Muscle layer of colon (tissue), 2 donors: ENCODE measurements at regions not wholly inside any gene's neighbourhood (a gene's known extent, or its start where the extent isn't known, plus 50 kb on each side); places are given as distances from the start of the nearest gene placed in this dataset.
"Not testable (repeated sequence)": the region's sequence is repeated elsewhere in the genome, so short reads cannot be mapped to it uniquely, and the experiment has no call there.

Experiments
- H3K27ac ChIP-seq: one replicate; pipeline ENCODE4 v1.7.0; 2013; ENCODE audit warnings: low read depth, mild to moderate bottlenecking, low read length, moderate library complexity
- H3K27me3 ChIP-seq, 2 donors: one replicate each; pipeline ENCODE4 v1.7.0; 2013; ENCODE audit warnings: low read length in 2 of 2, mild to moderate bottlenecking in 2 of 2; ENCODE audit not compliant: insufficient read depth in 2 of 2, control insufficient read depth in 1 of 2
- H3K36me3 ChIP-seq: one replicate; pipeline ENCODE4 v1.7.0; 2013; ENCODE audit warnings: mild to moderate bottlenecking, low read length; ENCODE audit not compliant: insufficient read depth
- H3K4me1 ChIP-seq: one replicate; pipeline ENCODE4 v1.7.0; 2013; ENCODE audit warnings: mild to moderate bottlenecking, low read length; ENCODE audit not compliant: insufficient read depth
- H3K4me3 ChIP-seq, 2 donors: one replicate each; pipeline ENCODE4 v1.7.0; 2013; ENCODE audit warnings: low read length in 2 of 2, low read depth in 1 of 2, mild to moderate bottlenecking in 1 of 2, moderate library complexity in 1 of 2
- H3K9ac ChIP-seq: one replicate; pipeline ENCODE4 v1.7.0; 2013; ENCODE audit warnings: low read length
- H3K9me3 ChIP-seq: one replicate; pipeline ENCODE4 v1.7.0; 2013; ENCODE audit warnings: mild to moderate bottlenecking, low read length
- donor health status: abdominal sarcoma.
- donor health status: Adenocarcinoma of cecum.

DNA sequence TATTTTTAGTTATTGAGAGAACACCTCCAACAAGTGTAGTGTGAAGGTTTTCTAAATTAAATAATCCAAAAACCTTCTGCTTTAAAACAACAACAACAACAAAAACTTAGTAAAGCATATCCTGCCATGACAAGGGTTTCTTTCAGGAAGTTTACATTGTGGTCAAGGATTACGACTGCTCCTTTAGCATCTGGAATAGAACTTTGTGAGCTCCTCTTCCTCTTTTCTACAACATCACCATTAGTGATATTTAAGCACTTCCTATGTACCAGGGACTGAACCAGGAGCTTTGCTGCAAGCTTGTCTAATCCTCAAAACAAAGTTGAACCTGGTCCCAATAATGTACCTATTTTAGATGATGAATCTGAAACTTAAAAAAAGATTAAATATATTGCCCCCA, 315.4 kb upstream of the KITLG start:
- H3K27ac ChIP-seq: no peak overlapping the region
- no peak overlapping the region for H3K9ac ChIP-seq
- no peaks in the 10 kb centered on the region for H3K36me3 ChIP-seq
- H3K4me1 ChIP-seq: no peaks in the 10 kb centered on the region
- no peaks in the 10 kb centered on the region for H3K27me3 ChIP-seq
- H3K9me3 ChIP-seq: no peaks in the 10 kb centered on the region
- no peak overlapping the region for H3K4me3 ChIP-seq

DNA sequence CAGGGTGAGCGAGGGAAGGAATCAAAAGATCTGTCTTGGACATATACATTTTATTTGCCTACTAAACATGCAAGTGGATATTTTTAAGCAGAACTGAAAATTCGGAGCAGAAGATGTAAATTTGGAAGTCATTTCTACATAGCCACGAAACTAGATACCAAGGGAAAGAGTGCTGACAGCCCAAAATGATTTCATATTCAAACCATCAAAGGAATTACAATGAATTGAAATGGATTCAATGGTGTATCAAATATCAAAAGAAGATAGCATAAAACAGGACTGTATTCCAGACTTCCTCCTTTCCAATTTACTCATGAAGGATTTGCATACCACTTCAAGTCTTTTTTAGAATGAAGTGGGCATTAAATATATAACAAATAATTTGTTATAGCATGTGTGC, 313.5 kb upstream of the KITLG start:
- Histone ChIP-seq H3K36me3 (no peaks in the 10 kb centered on the region), H3K27ac (no peak overlapping the region), H3K4me1 (peaks cover 6% of the 10 kb centered on the region), H3K9me3 (no peaks in the 10 kb centered on the region), H3K4me3 (no peak overlapping the region), H3K9ac (no peak overlapping the region), H3K27me3 (no peaks in the 10 kb centered on the region)

DNA sequence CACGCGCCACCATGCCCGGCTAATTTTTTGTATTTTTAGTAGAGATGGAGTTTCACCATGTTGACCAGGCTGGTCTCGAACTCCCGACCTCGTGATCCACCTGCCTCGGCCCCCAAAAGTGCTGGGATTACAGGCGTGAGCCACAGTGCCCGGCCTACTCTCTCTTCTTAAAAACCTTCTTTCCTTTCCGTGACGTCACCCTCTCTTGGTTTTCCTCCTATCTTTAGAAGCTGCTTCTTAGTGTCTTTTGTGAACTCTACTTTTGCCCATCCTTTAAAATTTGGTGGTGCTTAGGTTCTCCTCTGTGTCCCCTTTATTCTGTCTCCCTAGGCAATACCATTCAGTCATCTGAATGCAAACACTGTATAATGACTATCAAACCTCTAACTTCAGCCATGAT, 311.2 kb upstream of the KITLG start:
- H3K27ac ChIP-seq, H3K4me3 ChIP-seq: not testable (repeated sequence)

DNA sequence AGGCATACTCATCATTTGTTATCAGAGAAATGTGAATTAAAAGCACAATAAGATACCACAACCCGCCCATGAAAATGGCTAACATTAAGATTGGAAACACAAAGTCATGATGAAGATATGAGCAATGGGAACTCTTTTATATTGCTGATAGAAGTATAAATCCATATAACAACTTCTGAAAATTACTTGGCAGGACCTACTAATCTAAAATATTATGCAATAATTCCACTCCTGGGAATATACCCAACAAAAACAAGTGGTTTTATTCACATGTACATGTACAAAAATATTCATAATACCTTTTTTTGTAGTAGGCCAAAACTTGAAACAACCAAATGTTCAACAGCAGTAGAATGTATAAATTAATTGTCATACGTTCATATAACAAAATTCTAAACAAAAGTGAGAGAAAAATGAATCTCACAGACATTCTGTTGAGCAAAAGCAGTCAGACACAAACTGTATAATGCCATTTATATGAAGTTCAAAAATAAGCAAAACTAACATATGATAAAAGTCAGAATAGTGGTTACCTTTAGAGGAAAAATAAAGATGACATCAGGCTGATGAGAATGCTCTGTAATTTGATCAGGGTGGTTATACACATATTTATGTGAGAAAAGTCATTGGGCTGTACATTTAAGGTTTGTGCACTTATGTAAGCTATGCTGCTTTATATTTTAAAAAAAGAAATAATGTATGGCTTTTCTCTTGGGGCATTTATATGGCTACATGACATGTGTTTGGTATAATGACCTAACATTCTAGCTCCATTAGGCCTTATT, 309.2 kb upstream of the KITLG start:
- Histone ChIP-seq H3K36me3 (no peaks in the 10 kb centered on the region), H3K4me3 (no peak overlapping the region), H3K9ac (no peak overlapping the region), H3K9me3 (no peaks in the 10 kb centered on the region), H3K27me3 (no peaks in the 10 kb centered on the region), H3K27ac (no peak overlapping the region), H3K4me1 (peaks cover 6% of the 10 kb centered on the region)

More for the DNA sequence above, 311.2 kb upstream of the KITLG start:
- H3K27me3 ChIP-seq, H3K9ac ChIP-seq, H3K36me3 ChIP-seq, H3K4me1 ChIP-seq, H3K9me3 ChIP-seq: not testable (repeated sequence)

DNA sequence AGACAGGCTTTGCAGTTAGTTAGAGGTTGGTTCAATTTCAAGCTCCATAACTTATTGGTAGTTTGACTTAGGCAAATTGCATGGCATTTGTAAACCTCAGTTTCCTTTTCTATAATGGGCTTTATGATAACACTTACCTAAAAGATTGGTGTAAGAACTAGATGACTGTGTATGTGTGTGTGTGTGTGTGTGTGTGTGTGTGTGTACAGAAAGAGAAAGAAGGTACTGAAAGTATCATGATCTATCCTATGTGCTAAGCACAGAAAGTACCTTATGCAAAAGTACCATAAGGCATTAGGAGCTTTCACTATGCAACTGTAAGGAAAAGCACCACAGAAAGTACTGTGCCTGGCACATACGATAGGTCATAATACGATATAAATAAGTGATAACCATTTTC, 304.3 kb upstream of the KITLG start:
- Histone ChIP-seq H3K9ac (no peak overlapping the region), H3K36me3 (no peaks in the 10 kb centered on the region), H3K27me3 (no peaks in the 10 kb centered on the region), H3K4me1 (peaks cover under 1% of the 10 kb centered on the region), H3K4me3 (no peak overlapping the region), H3K9me3 (no peaks in the 10 kb centered on the region), H3K27ac (no peak overlapping the region)

- no peaks in the 10 kb centered on the region for H3K9me3 ChIP-seq
- H3K36me3 ChIP-seq: no peaks in the 10 kb centered on the region
- H3K4me1 ChIP-seq: no peaks in the 10 kb centered on the region
Observed at GRCh38 chr12:88882662-88883061, 302.4 kb upstream of the KITLG start.

GRCh38 chr12:88880051-88880450, 299.8 kb upstream of the KITLG start:
- no peaks in the 10 kb centered on the region for H3K4me1 ChIP-seq
- H3K27me3 ChIP-seq: no peaks in the 10 kb centered on the region
- H3K27ac ChIP-seq: no peak overlapping the region
- no peak overlapping the region for H3K4me3 ChIP-seq
- H3K36me3 ChIP-seq: no peaks in the 10 kb centered on the region
- H3K9ac ChIP-seq: no peak overlapping the region
- H3K9me3 ChIP-seq: no peaks in the 10 kb centered on the region

More at GRCh38 chr12:88882662-88883061, 302.4 kb upstream of the KITLG start:
- H3K4me3 ChIP-seq: no peak overlapping the region
- no peak overlapping the region for H3K9ac ChIP-seq
- H3K27me3 ChIP-seq: no peaks in the 10 kb centered on the region
- H3K27ac ChIP-seq: no peak overlapping the region

GRCh38 chr12:88878295-88878694, 298.0 kb upstream of the KITLG start:
- no peak overlapping the region for H3K9ac ChIP-seq
- no peak overlapping the region for H3K4me3 ChIP-seq
- no peaks in the 10 kb centered on the region for H3K27me3 ChIP-seq
- no peaks in the 10 kb centered on the region for H3K9me3 ChIP-seq
- no peaks in the 10 kb centered on the region for H3K4me1 ChIP-seq
- no peaks in the 10 kb centered on the region for H3K36me3 ChIP-seq
- H3K27ac ChIP-seq: no peak overlapping the region

DNA sequence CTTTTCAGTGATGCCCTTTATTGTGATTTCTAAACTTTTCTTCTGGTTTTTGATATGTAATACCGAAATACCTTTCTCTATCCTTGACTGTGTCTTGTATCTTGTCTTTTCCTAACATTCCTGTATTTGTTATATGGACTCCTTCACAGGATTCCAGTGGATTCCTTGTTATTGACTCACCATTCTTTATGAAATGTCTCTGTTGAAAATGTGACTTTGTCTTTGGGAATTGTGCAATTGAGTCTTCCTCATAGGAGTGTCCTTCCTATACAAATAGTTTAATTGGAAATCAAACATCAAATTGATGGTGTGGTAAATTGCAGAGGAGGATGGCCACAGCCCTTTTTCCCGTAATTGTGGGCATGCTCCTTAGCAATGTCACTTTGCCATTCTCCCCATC, 296.6 kb upstream of the KITLG start:
- Histone ChIP-seq H3K4me1 (no peaks in the 10 kb centered on the region), H3K4me3 (no peak overlapping the region), H3K9me3 (no peaks in the 10 kb centered on the region), H3K36me3 (no peaks in the 10 kb centered on the region), H3K9ac (no peak overlapping the region), H3K27me3 (no peaks in the 10 kb centered on the region), H3K27ac (no peak overlapping the region)

DNA sequence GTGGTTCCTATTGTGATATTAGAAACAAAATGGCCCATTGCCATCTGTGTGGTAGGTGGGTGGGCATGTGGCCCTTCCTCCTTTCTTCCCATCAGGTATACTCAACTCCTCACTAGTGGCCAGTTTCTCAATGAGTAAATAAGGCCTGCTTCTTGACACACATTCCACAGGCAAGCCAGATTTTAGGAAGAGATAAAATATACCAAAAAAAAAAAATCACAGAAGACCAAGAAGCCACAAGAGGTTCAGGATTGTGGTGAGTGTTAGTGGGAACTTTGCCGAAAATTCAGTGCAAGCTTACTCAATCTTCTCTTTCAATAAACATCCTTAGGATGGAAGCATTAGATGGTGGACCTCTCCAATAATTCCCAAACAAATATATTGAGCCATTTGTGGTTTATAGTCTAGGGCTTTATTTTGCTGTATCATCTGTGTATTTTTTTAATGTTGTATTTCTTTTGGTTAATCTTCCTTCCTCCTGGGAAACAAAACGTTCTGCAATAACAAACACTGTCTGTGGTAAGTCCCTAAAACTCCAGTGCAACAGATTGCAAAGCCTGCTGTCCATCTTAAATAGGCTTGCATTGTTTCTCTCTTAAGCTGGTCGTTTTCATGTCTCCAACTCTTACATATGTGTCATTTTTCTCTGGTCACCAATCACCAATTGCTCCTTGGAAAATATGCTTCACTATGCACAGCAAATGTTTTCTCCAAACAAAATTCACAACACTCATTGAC, 289.9 kb upstream of the KITLG start:
- H3K9ac ChIP-seq: no peak overlapping the region

DNA sequence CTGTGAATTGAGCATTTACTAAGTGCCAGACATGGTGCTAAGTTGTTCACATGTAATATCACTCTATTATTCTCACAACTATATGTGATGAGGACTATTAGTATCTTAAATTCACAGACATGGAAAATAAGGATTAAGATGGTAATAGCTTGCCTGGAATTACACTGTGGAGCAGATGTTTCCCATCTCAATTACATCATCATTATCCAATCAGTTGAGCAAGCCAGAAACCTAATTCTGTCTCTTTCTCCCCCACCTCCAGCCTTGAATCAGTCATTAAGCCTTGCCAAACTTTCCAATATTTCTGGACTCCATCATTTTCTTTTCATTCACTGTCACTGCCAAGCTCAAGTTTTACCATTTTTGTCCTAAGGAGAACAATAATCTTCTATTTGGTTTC, 287.8 kb upstream of the KITLG start:
- H3K36me3 ChIP-seq: no peaks in the 10 kb centered on the region
- no peaks in the 10 kb centered on the region for H3K27me3 ChIP-seq
- no peak overlapping the region for H3K9ac ChIP-seq
- no peaks in the 10 kb centered on the region for H3K9me3 ChIP-seq
- H3K27ac ChIP-seq: no peak overlapping the region
- H3K4me1 ChIP-seq: no peaks in the 10 kb centered on the region
- H3K4me3 ChIP-seq: no peak overlapping the region

More for the DNA sequence above, 289.9 kb upstream of the KITLG start:
- Histone ChIP-seq H3K27me3 (no peaks in the 10 kb centered on the region), H3K4me3 (no peak overlapping the region), H3K9me3 (no peaks in the 10 kb centered on the region), H3K27ac (no peak overlapping the region), H3K36me3 (no peaks in the 10 kb centered on the region), H3K4me1 (no peaks in the 10 kb centered on the region)

- Histone ChIP-seq H3K27ac (no peak overlapping the region), H3K4me3 (no peak overlapping the region), H3K36me3 (no peaks in the 10 kb centered on the region), H3K4me1 (no peaks in the 10 kb centered on the region), H3K27me3 (no peaks in the 10 kb centered on the region), H3K9ac (no peak overlapping the region), H3K9me3 (no peaks in the 10 kb centered on the region)
Observed at GRCh38 chr12:88867510-88867909, 287.2 kb upstream of the KITLG start.
